HG02852 (cell line): ENCODE measurements at regions not wholly inside any gene's neighbourhood (a gene's known extent, or its start where the extent isn't known, plus 50 kb on each side); places are given as distances from the start of the nearest gene placed in this dataset.

Experiments used
- ATAC-seq: cut with Tn5 transposase; IDR thresholded peaks from one replicate; pipeline ENCODE4 v1.9.1; 2021; ENCODE audit warnings: mild to moderate bottlenecking, moderate library complexity; ENCODE audit not compliant: unreplicated experiment

DNA sequence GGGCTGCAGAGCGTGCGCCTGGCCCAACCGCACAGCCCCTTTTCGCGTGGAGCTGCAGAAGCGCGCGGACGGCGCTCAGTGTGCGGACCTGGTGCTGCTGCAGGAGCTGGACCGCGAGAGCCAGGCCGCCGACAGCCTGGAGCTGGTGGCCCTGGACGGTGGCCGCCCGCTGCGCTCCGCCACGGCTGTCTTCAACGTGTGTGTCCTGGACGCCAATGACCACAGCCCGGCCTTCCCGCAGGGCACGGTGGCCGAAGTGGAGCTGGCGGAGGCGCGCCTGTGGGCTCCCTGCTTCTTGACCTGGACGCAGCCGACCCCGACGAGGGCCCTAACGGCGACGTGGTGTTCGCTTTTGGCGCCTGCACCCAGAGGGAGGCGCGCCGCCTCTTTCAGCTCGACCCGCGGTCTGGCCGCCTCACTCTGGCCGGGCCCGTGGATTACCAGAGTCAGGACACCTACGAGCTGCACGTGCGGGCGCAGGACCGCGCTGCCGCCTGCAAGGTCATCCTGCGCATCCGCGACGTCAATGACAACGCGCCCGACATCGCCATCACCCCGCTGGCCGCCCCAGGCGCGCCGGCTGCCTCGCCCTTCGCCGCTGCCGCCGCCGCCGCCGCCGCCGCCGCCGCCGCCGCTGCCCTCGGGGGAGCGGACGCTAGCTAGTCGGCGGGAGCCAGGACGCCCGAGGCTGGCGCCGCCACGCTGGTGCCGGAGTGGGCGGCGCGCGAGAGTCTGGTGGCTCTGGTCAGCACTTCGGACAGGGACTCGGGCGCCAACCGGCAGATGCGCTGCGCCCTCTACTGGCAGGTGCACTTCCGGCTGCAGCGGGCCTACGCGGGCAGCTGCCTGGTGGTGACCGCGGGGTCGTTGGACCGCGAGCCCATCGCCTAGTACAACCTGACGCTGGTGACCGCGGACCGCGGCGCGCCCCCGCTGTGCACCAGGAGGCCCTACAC, 172.2 kb downstream of the OLFM4 start:
- no peak for ATAC-seq

DNA sequence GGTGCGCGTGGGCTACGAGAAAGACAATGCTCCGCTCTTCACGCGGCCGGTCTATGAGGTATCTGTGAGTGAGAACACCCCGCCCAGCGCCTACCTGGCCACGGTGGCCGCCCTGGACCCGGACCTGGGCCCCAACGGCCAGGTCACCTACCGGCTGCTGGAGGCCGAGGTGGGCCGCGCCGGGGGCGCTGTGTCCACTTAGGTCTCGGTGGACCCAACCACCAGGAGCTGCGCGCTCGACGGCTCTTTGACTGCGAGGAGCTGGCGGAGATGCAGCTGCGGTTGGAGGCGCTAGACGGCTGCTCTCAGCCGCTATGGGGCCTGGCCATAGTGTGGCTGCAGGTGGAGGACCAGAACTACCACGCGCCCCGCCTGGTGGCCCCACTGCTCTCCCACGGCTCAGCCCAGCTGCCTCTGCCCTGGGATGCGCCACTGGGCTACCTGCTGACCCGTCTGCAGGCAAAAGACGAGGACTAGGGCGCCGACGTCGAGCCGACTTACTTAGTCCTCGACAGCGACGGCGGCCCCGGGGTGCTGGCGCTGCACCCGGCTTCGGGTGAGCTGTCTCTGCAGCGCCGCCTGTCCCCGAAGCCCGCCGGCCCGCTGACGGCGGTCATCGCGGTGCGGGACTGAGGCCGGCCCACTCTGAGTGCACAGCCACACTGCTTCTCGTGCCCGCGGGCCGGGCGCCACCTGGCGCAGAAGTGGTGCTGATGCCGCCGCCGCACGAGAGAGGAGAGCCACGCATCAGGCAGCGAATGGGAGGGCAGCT, 173.0 kb downstream of the OLFM4 start:
- no peak for ATAC-seq

DNA sequence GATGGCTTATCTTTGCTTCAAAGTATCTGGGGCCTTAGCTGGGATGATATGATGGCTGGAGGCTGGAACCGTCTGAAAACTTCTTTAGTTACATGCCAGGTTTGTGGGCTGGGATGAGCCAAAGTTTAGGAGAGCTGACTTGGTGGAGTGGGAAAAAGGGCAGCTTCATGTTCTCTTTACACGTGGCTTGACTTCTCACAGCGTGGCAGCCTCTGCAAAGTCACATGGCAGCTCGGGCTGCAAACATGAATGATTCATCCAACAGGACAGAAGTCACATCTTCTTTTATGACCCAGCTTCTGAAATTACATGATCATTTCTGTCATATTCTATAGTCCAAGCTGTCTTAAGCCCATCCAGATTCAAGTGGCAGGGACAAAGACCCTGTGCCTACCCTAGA, 176.0 kb downstream of the OLFM4 start:
- ATAC-seq: no peak

DNA sequence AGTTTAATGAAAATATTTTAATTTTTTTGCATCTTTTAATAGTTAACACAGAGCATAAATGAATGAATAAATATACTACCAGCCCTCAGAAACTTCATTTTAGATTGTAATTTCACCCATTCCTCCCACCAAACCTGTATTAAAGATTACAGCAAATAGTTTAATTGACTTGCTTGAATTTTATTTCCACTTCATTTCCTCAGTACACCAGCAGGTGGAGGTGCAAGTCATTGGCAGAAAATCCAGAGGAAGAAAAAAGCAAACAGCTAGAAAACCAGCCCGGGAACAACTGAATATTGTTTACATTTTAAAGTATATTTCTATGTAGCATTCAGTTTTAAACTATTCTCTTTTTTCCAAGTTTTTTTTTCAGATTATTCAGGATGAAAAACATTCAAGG, 177.8 kb downstream of the OLFM4 start:
- ATAC-seq: no peak

DNA sequence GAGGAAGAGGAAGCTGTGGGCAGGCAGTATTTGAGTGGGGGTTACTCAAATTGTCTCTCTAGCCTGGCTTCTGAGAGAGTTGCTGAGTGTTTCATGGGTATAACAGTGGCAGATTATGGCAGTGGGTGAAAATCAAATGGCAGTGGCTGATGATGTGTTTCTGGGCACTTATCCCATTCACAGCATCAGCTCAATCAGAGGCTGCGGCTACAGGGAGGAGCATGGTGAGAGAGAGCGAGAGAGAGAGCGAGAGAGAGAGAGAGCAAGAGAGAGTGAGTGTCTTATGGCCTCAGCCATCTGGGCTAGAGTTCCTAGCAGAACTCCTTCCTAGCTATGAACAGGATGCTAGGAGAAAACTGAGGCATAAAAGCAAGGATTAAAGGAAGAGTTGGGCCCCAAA, 178.9 kb downstream of the OLFM4 start:
- ATAC-seq: no peak

DNA sequence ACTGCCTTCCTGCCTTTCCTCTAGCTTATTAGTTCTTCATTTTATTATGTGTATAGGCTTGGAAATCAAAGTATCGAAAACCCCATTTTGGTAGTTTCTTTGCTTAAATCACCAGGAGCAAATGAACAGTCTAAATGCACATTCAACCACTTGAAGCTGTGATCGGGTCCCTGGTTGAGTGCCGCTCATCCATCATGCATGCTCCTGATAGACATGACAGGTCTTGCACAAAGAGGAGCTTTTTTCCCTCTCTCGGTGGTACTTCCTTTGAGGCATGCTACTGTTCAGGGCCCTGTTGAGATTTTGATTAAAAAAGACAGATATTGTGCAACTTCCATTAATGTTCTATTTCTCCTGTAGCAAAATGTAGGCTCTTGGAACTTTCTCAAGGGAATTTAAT, 185.8 kb downstream of the OLFM4 start:
- no peak for ATAC-seq

DNA sequence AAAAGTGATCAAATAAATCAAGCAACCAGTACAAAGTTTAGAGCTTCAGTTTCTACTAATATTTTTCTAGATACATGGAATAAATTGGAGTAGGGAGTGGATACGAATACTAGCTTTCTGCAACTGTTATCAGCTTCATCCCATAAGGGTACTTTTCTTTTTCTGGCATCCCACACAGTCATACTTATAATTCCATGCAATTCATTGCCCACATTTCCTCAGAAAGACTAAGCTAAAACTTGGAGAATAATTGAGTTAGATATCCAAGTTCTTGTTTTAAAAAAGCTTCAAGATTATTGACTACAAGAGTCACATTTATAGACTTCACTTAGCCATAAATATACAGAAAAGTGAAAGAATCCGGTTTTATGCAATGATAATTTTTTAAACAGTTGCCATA, 186.9 kb downstream of the OLFM4 start:
- no peak for ATAC-seq

DNA sequence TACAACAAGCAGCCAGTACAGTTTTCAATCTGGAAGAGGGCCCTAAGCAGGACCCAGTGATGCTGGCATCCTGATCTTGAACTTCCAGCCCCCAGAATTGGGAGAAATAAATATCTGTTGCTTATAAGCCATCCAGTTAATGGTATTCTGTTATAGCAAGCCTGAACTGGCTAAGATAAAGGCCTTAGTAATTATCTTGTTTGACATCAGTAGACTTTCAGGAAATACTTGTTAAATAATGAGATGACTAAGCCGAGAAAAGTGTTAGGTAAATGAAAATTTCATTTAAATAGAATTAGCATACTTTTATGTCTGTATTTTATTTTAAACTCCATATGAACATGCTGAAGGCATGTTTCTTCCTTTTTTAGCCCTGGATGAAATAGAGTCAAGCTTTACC, 188.2 kb downstream of the OLFM4 start:
- ATAC-seq: no peak

DNA sequence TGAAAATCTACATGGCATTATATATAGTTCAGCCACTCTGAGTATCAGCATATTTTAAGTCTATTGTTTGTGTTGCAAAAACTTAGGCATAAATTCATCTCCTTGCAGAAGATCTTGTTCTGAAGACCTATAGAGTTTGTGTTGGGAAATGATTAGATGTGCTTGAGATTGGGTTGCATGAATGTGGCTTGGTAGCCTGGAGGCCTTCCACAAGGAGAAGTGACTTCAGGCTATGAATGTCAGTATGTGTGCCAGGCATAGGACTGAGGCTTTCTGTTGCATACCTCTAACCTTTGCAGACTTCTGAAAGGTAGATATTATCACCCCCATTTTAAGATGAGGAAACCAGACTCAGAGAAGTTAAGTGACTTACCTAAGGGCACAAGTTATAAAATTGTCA, 188.6 kb downstream of the OLFM4 start:
- no peak for ATAC-seq

DNA sequence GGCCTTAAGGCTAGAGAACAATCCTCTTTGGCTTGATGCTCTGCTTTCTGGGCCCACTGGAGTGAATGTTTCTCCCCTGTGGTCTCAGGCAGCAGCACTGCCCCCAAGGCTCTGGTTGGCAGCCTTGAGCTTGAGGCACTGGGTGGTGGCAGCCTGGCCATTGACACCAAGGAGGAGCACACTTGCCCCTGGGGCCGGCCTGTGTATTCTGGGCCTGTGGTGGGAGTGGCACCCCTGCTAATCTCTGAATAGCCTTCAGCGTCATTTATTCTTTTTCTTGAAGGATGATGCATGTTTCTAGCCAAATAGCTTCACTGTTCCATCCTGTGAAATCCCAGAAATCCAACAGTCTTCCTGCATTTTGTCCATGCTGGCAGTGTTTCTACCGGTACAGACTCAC, 191.4 kb downstream of the OLFM4 start:
- no peak for ATAC-seq

DNA sequence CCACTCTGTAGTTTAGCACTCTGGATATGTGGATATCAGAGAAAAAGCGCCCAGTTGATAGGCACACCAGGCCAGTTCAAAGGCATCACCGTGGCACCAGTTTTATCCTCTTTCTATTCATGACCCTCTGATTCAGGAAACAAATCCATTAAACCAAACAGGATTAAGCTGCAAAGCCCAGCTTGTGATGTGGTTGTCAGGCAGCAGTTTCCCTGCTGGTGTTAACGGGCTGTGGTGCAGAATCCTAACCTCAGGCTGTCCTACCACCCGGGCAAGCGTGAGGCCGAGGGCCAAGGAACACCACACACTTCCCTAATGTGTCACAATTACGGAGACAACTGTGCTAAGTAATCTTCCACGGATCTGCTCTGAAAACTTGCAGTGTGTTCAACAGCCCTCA, 209.1 kb downstream of the OLFM4 start:
- no peak for ATAC-seq

DNA sequence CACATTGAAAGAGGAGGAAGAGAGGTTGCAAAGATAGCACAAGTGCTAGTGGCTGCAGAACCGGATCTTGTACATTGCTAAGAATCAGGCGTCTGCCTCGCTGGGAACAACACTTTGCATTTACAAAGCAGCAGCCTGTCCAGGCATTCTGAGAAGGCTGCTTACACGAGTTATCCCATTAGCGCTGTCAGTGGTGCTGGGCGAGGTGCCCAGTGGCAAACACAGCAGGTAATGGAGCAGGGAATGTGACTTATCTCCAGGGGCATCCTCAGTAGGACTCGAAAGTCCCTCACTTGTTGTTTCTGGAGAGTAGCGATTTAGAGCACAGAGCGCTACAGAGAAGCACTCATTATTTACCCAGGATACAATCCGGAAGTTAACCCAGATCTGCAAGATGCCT, 209.6 kb downstream of the OLFM4 start:
- ATAC-seq: no peak

DNA sequence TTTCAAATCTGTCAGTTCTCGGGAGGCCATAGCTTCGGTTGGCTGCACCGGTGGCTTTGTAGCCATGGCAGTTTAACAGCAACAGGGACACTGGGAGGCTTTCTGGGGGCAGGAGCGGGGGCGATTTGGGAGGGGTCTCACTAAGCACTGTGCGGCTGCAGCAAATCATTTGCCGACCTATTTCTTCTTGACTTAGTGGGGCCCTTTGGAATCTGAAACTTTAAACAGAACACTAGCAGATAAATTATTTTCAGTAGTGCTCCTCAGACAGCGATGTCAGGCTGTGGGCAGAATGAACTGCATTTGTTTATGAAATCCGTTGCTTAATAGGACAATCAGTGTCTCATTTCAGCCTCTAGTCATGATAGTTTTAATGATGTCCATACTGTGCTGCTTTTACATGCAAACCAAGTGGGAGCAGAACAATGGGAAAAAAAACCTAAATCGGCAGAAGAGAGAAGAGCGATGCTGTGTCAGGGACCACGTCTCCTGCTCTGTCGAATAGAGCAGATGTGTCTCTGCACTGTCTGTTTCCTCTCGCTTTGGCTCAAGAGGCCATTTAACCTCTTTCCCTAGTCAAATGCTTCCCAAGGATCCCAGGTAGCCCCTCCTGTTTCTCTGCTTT, 211.9 kb downstream of the OLFM4 start:
- no peak for ATAC-seq

DNA sequence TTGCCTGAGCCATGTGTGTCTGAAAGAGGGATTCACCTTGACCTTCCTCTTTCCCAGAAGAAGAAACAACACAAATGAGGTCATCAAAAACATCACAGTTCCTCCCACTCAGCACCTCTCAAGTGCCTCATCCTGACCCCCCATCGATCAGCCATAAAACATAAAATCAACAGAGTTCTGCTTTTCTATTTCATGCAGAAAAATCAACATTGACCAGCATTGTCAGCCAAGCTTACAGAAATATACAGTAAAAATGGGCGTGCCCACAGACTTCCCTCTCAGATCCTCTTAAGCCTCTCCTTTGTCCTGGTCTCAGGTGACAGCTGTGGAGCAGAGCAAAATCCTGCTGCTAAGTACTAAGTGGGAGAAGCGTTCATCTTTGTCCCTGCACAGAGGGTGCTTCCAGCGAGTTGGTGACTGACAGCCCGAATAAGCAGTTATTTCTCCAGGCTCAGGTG, 213.3 kb downstream of the OLFM4 start:
- no peak for ATAC-seq

DNA sequence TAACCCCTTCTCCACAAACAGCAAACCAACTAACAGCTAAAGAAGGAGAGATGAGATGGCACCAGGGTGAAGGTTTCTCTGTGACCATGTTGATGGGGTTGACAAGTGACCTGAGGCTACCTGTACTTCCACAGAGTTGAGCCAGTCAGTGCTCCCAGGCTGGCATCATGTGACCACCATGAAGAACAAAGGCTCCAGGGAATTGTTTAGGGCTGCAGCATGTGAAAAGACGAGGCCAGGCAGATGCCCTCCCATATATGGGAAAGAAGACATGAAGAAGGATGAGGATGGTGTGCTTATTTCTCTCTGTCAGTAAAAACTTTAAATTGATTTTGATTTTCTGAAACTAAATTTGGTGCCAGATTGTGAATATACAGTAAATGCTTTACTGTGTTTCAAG, 220.6 kb downstream of the OLFM4 start:
- no peak for ATAC-seq

DNA sequence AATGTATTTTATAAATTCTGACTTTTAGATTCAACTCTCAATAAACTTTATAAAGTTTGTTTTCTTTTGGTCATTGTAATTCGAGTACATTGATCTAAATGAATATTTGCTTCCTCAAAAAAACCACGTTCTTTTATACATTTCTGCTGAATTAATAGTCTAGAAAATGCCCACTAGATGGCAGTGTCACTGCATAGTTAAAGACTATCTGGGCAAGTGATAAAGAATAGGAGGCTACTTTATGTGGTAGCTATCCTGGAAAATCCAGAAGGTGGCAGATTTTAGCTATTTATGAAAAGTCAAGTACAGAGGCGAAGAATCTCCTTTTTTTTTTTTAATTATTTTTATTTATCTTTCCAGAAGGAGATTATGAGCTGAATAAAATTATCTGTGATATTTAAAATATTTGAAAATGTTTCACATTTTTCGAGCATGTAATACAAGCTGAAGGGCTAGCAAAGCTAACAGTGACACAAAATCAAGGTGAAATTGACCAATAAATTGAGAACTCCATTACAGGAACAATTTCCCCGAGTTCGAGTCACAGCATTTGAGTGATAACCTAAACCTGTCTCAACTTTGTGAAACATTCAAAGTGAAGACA, 221.8 kb downstream of the OLFM4 start:
- ATAC-seq: peak; percentile 93

DNA sequence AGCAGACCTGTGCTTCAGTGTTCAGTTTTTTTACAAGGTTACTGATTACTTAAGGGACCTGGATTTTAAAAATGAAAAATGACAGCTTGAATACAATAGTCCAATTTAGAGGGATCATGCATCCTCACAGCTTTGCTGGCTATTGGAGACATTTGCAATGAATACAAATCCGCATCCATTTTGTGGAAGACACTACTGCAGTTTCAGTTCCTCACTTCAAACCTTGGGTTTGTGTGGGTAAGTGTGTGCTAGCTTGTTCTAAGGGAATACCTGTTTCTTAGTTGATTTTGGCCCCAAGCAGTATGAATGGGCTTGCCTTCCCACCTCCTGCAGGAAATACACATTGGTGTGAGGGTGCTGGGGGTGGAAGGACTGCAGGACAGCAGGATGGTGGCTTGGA, 222.4 kb downstream of the OLFM4 start:
- ATAC-seq: no peak

DNA sequence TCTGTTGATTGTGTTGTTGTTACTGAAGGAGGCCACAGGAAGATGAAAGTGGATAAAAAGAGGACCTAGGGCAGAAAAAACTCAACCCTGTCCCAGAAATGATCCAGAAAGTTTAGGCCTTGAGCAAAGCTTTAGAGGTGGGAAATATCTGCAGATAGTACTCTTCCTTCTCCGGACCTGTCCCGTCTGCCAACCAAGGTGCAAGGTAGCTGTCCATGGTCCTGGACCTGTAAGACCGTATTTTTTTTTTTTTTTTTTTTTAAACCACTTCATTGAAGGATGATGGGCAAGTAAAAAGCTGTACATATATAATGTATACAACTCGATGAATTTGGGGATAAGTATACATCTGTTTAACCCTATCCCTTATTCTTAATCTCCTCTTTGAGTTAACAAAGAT, 225.9 kb downstream of the OLFM4 start:
- ATAC-seq: no peak

DNA sequence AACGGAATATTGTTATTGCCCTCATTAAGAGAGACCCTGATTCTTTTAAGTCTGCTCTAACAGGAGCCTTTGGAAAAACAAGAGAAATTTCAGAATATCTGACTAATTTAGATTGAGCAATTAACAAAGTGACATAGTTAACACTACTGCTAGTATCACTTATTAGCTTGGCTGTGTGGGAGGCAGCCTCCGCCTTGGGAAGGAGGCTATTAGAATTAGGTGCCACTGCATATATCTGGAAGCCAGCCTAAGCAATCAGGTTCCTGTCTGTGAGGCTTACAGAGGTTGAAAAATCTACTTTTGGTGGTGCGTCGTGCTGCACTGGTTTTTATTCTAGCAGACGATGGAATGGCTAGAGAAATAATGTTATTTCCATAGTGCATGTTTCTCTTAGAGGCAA, 227.2 kb downstream of the OLFM4 start:
- ATAC-seq: no peak

DNA sequence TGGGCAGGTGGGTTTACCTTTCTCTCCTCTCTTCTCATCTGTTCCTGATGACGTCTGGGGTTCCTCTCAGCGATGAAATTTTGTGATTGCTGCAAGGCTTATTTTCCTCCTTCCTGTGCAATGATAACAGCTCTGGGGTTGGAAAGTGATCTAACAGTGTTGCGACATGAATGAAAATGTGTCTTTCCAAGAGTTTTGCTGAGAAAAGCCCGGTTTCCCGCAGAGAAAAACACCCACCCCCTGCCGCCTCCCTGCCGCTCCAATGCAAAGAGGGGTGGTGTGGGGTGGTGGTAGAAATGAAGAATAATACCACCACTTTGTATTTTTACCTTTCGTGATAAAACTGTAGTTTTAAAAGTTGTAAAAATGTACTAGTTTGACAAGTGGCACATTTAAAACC, 232.0 kb downstream of the OLFM4 start:
- no peak for ATAC-seq

DNA sequence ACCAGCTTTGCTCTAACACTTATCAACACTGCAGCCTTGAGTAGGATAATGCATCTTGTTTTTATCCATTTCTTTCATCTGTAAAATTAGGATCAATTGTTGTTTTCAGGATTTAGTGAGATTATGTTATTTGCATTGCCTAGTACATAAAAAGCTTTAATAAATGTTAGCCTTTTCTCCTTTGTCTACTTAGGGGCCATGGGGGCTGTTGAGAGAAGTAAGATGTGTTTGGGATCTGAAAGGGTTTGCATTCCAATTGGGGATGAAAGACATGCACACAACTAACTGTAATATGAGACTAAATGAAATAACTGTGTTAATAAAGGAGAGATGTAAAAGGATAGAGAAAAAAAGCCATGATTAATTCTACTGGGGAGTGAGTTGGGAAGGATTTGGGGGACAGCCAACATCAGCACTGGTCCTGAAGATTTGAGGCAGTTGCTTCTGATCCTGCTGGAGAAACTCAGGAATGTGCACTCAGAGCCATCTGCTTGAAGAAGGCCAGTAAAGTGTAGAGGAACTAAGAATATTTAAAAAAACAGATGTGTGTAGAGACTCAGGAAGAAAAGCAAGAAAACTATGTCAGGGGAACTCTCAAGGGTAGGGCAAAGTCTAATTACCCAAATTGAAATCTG, 236.3 kb downstream of the OLFM4 start:
- no peak for ATAC-seq
